Endothelial cell of umbilical vein (primary cell): ENCODE measurements at regions not wholly inside any gene's neighbourhood (a gene's known extent, or its start where the extent isn't known, plus 50 kb on each side); places are given as distances from the start of the nearest gene placed in this dataset.

Experiments
- BruUV-seq: library from RNA; stranded (reverse); fragments of 400-500 nt; replicated peaks from 2 replicates; lab custom pipeline; 2021; lab: Mats Ljungman, UMichigan
- CTCF ChIA-PET: fragments of 300-600, 350-600 bp; sonication (Branson Sonifier 250); formaldehyde crosslinking; loops from one replicate; lab custom pipeline; 2021; ENCODE audit warnings: antibody characterized with exemption, inconsistent platforms; lab: Charles Lee
- POLR2A ChIA-PET: fragments of 300-600, 350-600 bp; sonication (Branson Sonifier 250); formaldehyde crosslinking; loops from one replicate; lab custom pipeline; 2021; ENCODE audit warnings: antibody characterized with exemption, inconsistent platforms; lab: Charles Lee
- DNase-seq: peaks from one replicate; pipeline ENCODE4 v3.0.0-alpha.2; 2011; ENCODE audit warnings: low read depth, low spot score
- FAIRE-seq: peaks from 2 replicates; lab custom pipeline; 2011; peaks lifted over from hg19 to GRCh38; lab: Jason Lieb, UNC
- H2AFZ ChIP-seq: 2 replicates; pipeline ENCODE4 v1.6.0; 2012; ENCODE audit warnings: low read depth, low read length, control low read depth, inconsistent platforms
- H3K27ac ChIP-seq: 2 replicates; pipeline ENCODE4 v1.5.1; 2011; ENCODE audit warnings: low read depth, mild to moderate bottlenecking, control low read depth, low read length, moderate library complexity; ENCODE audit not compliant: insufficient read depth
- H3K27me3 ChIP-seq, 2 experiments: 2 replicates each; pipeline versions ENCODE4 v1.6.0 to v1.6.1; 2011; ENCODE audit warnings: low read length in 2 of 2, mixed read lengths in 1 of 2; ENCODE audit not compliant: control insufficient read depth in 2 of 2, insufficient read depth in 2 of 2
- H3K36me3 ChIP-seq, 2 experiments: 2 replicates in 1 of 2; 3 replicates in 1 of 2; pipeline ENCODE4 v1.5.1; 2011; ENCODE audit warnings: low read length in 2 of 2, mild to moderate bottlenecking in 1 of 2, moderate library complexity in 1 of 2; ENCODE audit not compliant: control insufficient read depth in 2 of 2, insufficient read depth in 2 of 2; ENCODE audit errors: extremely low read depth in 1 of 2
- H3K4me1 ChIP-seq: 3 replicates; pipeline ENCODE4 v1.5.1; 2011; ENCODE audit warnings: mild to moderate bottlenecking, low read length; ENCODE audit not compliant: control insufficient read depth, insufficient read depth; ENCODE audit errors: extremely low read depth
- H3K4me2 ChIP-seq: 2 replicates; pipeline ENCODE4 v1.6.1; 2011; ENCODE audit warnings: low read length, control low read depth, mixed read lengths; ENCODE audit not compliant: insufficient read depth
- H3K4me3 ChIP-seq, 3 experiments: fragments of 200-600 bp in 1 of 3; sonication (generic), shearing (Covaris generic) in 1 of 3; replicated peaks in 1 of 3; 2 replicates each; pipeline ENCODE4 v1.5.1; 2011 to 2016; ENCODE audit warnings: control low read depth in 3 of 3, low read length in 3 of 3, mild to moderate bottlenecking in 2 of 3, inconsistent platforms in 1 of 3, low read depth in 1 of 3, moderate library complexity in 1 of 3; ENCODE audit not compliant: insufficient read depth in 1 of 3
- H3K79me2 ChIP-seq: 2 replicates; pipeline ENCODE4 v1.6.0; 2012; ENCODE audit warnings: low read length, inconsistent platforms; ENCODE audit not compliant: control insufficient read depth, insufficient read depth
- H3K9ac ChIP-seq: replicated peaks from 2 replicates; pipeline ENCODE3; 2011; ENCODE audit warnings: low read length, control low read depth; ENCODE audit not compliant: insufficient read depth; ENCODE audit errors: extremely low read depth
- H3K9me1 ChIP-seq: replicated peaks from 3 replicates; pipeline ENCODE4 v1.6.0; 2011; ENCODE audit warnings: mild to moderate bottlenecking, low read length; ENCODE audit not compliant: control insufficient read depth, insufficient read depth; ENCODE audit errors: extremely low read depth
- H3K9me3 ChIP-seq: replicated peaks from 2 replicates; pipeline ENCODE4 v1.5.1; 2012; ENCODE audit warnings: low read length, inconsistent platforms; ENCODE audit not compliant: control insufficient read depth, insufficient read depth
- H4K20me1 ChIP-seq: replicated peaks from 2 replicates; pipeline ENCODE3; 2011; ENCODE audit warnings: mild to moderate bottlenecking, low read length; ENCODE audit not compliant: control insufficient read depth, insufficient read depth; ENCODE audit errors: extremely low read depth
- EZH2 ChIP-seq: IDR thresholded peaks from 2 replicates; pipeline ENCODE4 v1.6.1; 2012; ENCODE audit warnings: borderline replicate concordance, low read depth, mild to moderate bottlenecking, moderate library complexity, low read length, inconsistent platforms; ENCODE audit not compliant: severe bottlenecking
- FOS ChIP-seq: IDR thresholded peaks from 2 replicates; pipeline ENCODE4 v1.6.1; 2011; ENCODE audit warnings: mild to moderate bottlenecking, low read length, moderate library complexity, borderline replicate concordance; ENCODE audit not compliant: insufficient read depth
- GATA2 ChIP-seq: IDR thresholded peaks from 2 replicates; pipeline ENCODE4 v1.7.0; 2011; ENCODE audit warnings: low read depth, mild to moderate bottlenecking, moderate library complexity, mixed read lengths, low read length; ENCODE audit not compliant: insufficient read length, insufficient read depth
- JUN ChIP-seq: IDR thresholded peaks from 2 replicates; pipeline ENCODE4 v1.6.1; 2011; ENCODE audit warnings: borderline replicate concordance, low read depth; ENCODE audit not compliant: insufficient read length, insufficient read depth
- MYC ChIP-seq: IDR thresholded peaks from one replicate; pipeline ENCODE4 v1.6.1; 2011; ENCODE audit warnings: mild to moderate bottlenecking, low read depth, low read length
- POLR2A ChIP-seq: IDR thresholded peaks from 2 replicates; pipeline ENCODE4 v1.6.1; 2012; ENCODE audit warnings: low read depth, mild to moderate bottlenecking, control low read depth, low read length
- POLR2AphosphoS5 ChIP-seq: IDR thresholded peaks from 2 replicates; pipeline ENCODE4 v1.6.1; 2012; ENCODE audit warnings: low read depth, mild to moderate bottlenecking, control low read depth, low read length, moderate library complexity; ENCODE audit not compliant: insufficient read depth
- dilution Hi-C: fragments of 300-500 bp; cut with MboI; formaldehyde crosslinking; loops from one replicate; pipeline ENCODE4 v1.15.0; 2019; ENCODE audit warnings: low sequenced_read_pairs; ENCODE audit not compliant: extremely low pct_ligation_motif_present
- intact Hi-C: fragments of 100-400 bp; cut with micrococcal nuclease; formaldehyde crosslinking; loops from one replicate; pipeline ENCODE4 v1.10.0; 2022
- TF ChIP-seq, protein P1 (sequence below): IDR thresholded peaks from 2 replicates; pipeline ENCODE4 v1.6.1; 2011; ENCODE audit not compliant: insufficient read depth, insufficient read length
- TF ChIP-seq, protein P2 (sequence below), 2 donors: IDR thresholded peaks; 1 replicate in 1 of 2; 2 replicates in 1 of 2; pipeline ENCODE4 v1.5.1; 2011; ENCODE audit warnings: low read length in 2 of 2, mild to moderate bottlenecking in 2 of 2, moderate library complexity in 2 of 2, control low read depth in 1 of 2, inconsistent platforms in 1 of 2, low read depth in 1 of 2; ENCODE audit not compliant: insufficient read depth in 1 of 2; ENCODE audit errors: extremely low read depth in 1 of 2

DNA sequence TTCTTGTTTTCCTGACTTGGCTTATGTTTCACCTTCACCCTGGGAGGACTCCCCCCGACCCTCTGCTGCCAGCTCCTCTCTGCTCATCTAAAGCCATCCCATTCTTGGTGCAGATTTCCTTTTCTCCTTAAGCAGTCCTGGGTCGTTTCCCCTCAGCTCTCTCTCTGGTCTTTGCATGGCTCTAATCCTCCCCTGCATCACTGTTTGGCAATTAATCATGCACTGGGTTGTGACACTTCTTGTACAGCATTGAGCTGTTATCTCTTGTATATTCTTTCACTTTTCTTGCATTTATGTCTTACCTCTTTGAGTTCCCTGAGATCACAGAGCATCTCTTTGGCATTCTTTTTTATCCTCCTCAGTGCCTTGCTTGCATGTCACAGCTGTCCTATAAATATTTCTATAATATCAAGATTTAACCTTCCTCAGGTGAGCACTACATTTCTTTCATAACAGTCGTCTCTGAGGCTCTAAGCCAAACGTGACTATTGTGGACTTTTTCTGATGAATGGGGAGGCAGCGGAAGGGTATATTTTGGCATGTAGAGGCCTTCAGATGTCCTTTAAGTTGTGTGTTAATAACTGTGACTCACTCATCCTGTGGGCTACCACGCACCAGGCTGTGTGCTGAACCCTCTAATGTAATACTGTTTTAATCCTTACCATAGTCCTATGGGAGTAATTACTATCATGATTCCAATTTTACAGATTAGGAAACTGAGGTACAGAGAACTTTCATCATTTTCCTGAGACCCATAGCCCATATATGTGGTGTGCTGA lies 507.5 kb downstream of the SLC4A3 start:
- Histone ChIP-seq H3K9me3 (peaks cover 8% of the 10 kb centered on the region), H3K9me1 (no peaks in the 10 kb centered on the region), H3K27ac (no peak overlapping the region), H2AFZ (no peak overlapping the region), H3K4me2 (no peak overlapping the region), H3K4me1 (no peaks in the 10 kb centered on the region), H3K4me3 (no peak overlapping the region), H4K20me1 (no peaks in the 10 kb centered on the region), H3K79me2 (no peaks in the 10 kb centered on the region), H3K27me3 (no peaks in the 10 kb centered on the region), H3K9ac (no peak overlapping the region), H3K36me3 (no peaks in the 10 kb centered on the region)
- ChIA-PET CTCF (no interaction called here), POLR2A (no interaction called here)
- TF ChIP-seq POLR2A, result no peak
- TF ChIP-seq JUN, result no peak
- TF ChIP-seq FOS, result no peak
- TF ChIP-seq GATA2, result no peak
- TF ChIP-seq, protein P1, sequence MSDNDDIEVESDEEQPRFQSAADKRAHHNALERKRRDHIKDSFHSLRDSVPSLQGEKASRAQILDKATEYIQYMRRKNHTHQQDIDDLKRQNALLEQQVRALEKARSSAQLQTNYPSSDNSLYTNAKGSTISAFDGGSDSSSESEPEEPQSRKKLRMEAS, result no peak
- no peak for TF ChIP-seq MYC
- TF ChIP-seq POLR2AphosphoS5, result no peak
- TF ChIP-seq, protein P2, sequence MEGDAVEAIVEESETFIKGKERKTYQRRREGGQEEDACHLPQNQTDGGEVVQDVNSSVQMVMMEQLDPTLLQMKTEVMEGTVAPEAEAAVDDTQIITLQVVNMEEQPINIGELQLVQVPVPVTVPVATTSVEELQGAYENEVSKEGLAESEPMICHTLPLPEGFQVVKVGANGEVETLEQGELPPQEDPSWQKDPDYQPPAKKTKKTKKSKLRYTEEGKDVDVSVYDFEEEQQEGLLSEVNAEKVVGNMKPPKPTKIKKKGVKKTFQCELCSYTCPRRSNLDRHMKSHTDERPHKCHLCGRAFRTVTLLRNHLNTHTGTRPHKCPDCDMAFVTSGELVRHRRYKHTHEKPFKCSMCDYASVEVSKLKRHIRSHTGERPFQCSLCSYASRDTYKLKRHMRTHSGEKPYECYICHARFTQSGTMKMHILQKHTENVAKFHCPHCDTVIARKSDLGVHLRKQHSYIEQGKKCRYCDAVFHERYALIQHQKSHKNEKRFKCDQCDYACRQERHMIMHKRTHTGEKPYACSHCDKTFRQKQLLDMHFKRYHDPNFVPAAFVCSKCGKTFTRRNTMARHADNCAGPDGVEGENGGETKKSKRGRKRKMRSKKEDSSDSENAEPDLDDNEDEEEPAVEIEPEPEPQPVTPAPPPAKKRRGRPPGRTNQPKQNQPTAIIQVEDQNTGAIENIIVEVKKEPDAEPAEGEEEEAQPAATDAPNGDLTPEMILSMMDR (IDR thresholded peaks at IDR 0.05; ENCODE audit: extremely low read depth in 1 of 2, insufficient read depth in 1 of 2, low read depth in 1 of 2, low read length in 2 of 2), result no peak
- no peak for TF ChIP-seq EZH2
- dilution Hi-C loops, result no loop called here
- DNase-seq, result no peak
- intact Hi-C loops, result no loop called here
- no TSS peak for BruUV-seq
- no peak for FAIRE-seq
